ENCODE measurements at regions not wholly inside any gene's neighbourhood (a gene's known extent, or its start where the extent isn't known, plus 50 kb on each side); places are given as distances from the start of the nearest gene placed in this dataset.

- ATAC-seq: no peak
Measured at GRCh38 chrX:13144927-13145655, 100.7 kb upstream of the FAM9C start.

DNA sequence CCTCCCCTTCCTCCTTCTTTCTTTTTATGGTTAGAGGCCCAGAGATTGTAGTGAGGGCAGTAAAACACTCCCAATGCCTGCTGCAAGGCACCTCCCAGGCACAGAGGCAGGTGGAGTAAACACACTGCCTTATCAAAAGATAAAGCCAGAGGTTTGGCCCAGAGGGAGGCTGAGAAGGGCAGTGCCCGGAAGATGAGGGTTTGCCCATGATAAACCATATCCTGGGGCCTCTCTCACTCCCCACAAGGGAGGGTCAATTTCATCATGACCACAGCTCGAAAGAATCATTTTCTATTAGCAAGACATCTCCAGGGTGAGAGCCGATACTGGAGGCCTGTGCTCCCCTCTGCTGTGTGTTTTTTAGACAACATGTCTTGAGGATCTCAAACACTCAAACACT, 98.5 kb upstream of the FAM9C start:
- no peak for ATAC-seq

DNA sequence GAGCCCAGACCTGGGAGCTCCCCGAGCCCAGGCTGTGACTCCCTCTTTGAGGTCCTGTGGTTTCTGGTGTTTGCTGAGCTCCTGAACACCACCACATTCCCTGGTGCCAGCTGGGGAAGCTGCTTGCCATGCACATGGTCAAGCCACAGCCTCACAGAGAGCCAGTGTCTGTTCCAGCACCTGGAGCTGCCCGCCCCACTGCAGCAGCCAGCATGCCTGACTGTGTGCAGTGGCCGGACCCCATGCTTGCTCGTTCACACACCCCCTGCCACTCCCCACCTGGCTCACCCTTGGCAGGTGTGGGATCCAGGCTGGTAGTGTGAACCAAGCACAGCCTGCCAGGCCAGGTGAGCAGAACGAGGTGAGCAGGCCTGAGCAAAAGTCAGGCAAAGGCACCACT, 95.6 kb upstream of the FAM9C start:
- no peak for ATAC-seq

GRCh38 chrX:13131396-13132137, 87.1 kb upstream of the FAM9C start:
- no peak for ATAC-seq

DNA sequence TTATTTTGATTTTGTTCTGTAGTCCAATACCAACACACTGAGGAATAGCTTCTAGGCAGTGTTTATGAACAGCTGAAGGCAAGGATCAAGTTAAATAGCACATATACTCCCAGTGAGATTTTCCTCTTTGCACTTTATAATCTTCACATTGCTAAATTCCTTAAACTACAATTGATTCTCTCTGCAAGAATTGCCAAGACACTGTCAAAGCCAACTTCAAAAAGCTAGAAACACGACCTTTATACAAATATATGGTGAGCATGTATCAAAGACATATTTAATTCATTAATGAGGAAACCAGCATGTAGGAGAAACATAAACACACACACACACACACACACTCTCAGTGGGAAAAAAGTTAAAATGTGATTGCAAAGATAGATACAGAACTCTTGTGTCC, 86.4 kb upstream of the FAM9C start:
- ATAC-seq: no peak

DNA sequence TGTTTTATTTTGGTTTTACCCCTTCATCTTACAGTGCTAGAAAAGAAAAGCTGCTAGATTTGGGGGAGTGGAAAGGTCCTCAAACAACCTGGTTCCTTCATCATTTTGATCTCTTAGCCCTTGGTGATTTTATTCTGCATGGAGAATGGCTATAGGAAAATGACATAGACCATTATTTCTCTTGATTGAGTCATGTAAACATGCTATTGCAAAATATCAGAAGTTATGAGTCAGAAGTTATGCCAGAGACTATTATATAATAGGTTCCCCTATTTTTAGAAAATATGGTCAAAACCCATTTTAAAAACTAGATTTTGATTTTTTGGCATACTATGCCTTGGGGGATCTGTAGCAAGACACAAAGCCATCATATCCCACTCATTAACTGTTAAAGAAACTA, 83.7 kb upstream of the FAM9C start:
- ATAC-seq: no peak

DNA sequence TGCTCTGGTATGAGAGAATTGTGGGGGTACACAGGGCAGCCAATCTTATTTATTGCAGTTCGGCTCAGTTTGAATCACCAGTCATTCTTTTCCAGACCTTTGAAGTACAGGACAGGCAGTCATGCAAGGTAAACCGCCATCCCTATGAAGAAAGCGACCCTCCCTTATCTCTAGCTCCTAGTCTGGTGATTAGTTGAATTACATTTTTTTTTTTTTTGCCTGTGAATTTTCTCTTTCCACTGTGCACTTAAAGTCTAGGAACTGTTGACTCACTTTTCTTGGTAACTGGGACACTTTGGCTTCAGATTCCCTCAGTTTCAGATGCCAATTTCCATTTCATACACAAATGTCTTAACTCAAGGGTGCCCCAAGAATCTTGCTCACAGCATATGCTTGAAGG, 82.4 kb upstream of the FAM9C start:
- no peak for ATAC-seq

- ATAC-seq: no peak
Measured at GRCh38 chrX:13125188-13125587, 80.8 kb upstream of the FAM9C start.

DNA sequence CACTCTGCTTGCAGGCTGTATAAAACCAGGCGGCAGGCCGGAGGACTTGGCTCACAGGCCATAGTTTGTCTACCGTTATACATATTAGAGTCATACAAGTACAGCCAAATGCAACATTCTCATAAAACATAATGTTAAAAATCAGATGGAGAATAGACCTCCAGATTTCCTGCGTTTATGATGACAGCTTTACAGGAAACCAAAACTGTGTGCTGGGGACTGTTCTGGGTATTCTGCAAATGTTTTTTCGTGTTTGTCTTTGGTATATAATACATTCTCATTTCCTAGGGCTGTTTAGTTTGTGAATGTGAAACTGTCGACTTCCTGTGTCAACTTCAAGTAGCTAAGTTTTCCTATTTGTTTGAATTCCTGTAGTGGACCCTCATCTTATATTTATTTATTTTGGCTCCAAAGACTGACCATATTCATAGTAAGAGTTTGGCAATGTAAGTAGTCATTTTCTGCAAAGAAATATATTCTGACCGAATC, 79.5 kb upstream of the FAM9C start:
- ATAC-seq: no peak

GRCh38 chrX:13123247-13123856, 78.9 kb upstream of the FAM9C start:
- ATAC-seq: no peak

GRCh38 chrX:13121020-13121555, 76.7 kb upstream of the FAM9C start:
- no peak for ATAC-seq

DNA sequence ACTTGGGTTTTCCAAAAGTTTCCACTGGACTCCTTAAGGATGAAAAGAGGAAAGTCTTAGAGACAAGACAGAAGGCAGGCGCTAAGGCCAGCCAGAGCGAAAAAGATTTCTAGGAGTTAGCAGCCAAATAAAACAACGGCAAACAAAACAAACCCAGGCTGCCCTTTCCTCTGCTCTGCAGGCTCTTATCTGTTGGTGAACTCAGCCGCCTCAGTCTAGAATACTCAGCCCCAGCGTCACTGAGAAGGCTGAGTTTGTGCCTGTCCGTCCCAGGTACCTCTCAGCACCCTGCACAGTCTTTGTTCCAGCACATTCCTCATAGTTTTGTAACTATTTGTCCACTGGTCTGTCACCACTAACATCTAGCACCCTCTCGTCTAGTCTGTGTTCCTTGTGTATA, 75.6 kb upstream of the FAM9C start:
- no peak for ATAC-seq

GRCh38 chrX:13119386-13119785, 75.0 kb upstream of the FAM9C start:
- no peak for ATAC-seq

DNA sequence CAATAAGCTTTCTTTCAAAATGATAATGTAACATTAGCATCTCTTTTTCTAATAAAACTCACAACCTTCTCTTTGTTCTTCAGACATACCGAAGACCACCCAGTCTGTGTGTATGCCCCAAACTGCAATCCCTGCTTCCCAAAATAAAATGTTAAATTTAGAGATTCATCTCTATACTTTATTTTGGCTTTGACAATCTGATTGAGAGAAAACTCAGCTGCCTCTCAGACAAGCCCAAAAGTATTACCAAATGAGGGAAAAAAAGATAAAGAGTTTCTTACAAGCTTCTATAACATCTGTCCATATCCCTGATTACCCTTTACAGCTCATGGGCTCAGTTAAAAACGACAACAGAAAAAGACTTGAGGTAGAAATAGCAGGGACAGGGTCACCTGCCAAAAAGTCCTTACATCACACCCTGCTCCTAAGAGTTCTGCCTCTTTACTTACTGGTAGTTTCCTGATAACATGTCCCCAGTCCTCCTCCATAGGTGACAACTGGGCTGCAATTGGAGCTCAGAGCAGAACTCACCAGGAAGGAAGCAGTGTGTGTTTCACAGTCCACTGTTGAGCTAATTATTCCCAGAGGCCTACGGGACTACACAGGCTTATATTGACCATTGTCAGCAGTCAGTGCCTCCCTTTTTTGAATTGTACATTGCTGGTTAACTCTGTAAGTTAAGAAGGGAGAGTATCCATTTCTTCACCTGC, 70.9 kb upstream of the FAM9C start:
- no peak for ATAC-seq

- ATAC-seq: no peak
Measured at GRCh38 chrX:13112499-13112898, 68.1 kb upstream of the FAM9C start.

DNA sequence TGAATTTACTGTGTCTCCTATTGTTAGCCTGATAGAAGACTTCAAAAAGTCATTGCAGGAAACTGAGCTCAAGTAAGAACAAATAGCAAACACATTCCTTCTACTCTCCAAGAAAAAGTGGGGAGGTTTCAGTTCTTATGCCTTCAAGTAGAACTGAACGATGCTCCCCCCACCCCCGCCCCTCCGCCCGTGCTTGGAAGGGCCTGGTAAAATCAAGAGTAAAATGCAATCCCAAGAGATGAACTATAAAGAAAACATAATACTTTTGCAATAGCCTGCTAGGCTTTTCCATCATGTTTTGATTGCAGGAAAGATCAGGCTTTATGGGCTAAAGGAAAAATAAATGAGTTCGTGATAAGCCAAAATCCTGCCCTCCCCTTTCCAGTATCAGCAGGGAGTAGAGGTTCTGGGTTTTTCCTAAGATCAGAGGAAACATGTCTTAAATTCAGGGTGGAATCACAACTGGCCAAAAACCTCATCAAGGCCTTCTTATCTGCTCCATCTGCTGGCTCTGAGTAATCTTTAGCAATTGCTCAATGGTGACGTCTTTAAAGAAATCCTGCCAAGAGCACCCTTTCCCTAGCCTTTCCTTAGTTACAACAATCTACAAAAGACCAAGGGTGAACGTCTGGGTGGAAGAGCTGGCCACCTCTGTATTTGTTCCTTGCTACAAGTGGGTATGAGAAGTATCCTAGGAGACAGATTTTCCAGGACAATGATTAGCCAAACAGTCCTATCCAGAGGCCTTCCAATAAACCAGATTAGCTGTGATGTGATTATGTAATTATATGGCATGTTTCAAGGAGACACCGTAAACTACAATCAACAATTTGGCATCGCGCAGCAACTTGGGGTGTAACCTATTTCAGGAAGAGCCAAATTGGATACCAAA, 66.3 kb upstream of the FAM9C start:
- ATAC-seq: peak; percentile 48

- ATAC-seq: peak; percentile 65
Measured at GRCh38 chrX:13109817-13110216, 65.4 kb upstream of the FAM9C start.

GRCh38 chrX:13103914-13104274, 59.5 kb upstream of the FAM9C start:
- no peak for ATAC-seq

GRCh38 chrX:13103188-13103913, 58.9 kb upstream of the FAM9C start:
- ATAC-seq: no peak

DNA sequence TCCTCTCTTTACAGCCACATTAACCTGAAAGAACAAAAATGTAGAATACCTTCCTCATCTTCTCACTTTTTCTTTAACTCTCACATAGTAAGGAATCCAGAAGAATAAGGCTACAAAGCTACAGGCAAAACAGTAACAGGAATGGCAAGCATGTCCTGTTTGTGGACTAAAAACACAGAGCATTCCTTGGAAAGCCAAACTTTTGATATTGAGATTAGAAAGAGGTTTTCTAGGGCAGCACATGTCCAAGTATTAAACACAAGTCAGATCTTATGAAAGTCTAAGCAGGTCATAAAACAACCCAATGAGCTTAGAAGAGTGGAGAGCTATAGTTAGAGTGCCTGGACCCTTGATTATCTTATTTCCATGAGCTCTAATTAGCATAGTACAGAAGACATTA, 58.2 kb upstream of the FAM9C start:
- ATAC-seq: no peak
